ENCODE measurements at regions not wholly inside any gene's neighbourhood (a gene's known extent, or its start where the extent isn't known, plus 50 kb on each side); places are given as distances from the start of the nearest gene placed in this dataset.

DNA sequence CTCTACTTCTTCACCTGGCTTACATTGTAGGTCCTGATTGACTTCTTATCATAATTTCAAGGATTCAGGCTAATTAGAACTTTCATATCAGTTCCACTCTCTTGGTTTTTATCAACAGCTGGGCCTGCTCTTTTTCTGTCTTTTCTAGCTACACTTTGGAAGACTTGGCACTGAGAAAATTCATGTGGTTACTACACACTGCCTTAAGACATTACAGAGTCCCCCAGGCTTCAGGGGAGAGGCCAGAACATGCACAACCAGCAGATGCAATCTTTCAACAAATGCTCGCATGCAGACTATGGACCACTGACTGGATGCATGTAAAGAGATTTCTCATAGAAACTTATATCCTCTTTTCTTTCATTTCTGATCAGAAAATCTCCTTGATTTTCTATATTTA lies 423.5 kb downstream of the TUSC7 start:
- no peak for DNase-seq

- no peak for DNase-seq
Measured at GRCh38 chr3:117135207-117135606, 425.6 kb downstream of the TUSC7 start.

DNA sequence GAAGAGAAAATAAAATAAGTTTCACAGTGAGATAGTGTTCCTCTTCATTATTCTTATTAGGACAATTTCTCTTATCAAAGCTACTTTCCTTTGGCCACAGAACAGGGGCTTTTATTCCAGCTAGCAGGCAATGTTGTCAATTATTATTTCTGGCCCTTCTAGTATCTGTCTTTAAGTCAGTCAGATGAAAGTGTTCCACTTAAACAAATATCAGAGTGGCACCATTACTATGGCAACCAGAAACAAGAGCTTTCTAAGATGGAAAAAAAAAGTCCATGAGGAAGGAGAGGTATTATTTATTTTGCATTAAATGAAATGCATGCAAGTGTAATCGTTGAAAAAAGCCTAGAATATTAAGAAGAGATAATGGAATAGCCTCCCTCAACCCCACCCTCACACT lies 426.4 kb downstream of the TUSC7 start:
- DNase-seq = no peak

DNA sequence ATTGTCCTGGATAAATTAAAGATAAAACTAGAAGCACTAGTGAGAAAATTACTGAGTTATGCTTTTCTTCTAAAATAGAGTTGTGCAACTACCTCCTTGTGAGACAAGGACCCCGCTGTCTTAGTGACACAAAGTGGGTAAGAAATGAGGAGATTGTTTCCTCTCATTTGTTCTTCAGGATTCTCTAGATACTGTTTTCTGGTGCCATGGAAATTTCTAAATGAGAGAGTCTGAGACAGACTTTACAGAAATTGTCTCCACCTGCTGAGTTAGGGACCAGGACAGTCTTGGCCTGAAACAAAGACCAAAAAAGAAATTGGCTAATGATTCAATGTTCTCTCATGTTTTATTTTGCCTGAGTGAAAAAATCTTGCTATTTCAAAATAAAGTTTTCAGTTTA lies 427.5 kb downstream of the TUSC7 start:
- no peak for DNase-seq

DNA sequence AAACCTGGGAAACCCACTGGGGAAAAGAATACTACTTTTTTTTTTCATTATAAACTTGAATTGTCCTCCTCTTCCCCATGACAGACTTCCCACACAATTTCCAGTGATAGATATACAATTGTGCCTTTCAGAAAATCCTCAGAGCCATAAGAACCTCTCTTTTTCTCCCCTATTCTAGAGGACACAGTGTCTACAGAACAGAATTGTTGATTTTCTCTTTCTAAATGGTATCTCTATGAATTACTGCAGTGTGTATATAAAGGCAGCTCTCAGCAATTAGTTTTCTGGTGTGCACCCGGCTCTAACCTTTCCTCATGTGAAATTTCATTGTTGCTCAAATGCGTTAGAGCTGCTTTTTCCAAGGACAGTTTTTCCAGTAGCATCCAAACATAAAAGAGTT lies 430.1 kb downstream of the TUSC7 start:
- DNase-seq = no peak

DNA sequence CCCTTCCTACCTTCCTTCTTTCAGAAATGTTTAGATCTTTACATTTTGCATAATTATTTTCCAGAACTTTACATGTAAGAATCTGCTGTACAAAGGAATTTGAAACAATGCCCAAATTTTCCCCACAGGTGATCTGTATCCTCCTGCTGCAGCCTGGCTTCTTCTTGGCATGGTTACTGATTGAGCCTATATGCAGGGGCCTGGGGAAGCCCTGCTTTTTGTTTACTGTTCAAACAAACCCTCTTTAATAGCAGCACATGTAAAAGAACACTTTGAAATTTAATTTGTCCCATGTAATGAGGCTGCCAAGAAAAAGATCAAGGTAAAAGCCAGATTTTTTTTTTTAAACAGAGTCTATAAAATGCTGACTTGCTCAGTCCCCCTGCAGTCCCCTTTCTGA lies 432.2 kb downstream of the TUSC7 start:
- no peak for DNase-seq

DNA sequence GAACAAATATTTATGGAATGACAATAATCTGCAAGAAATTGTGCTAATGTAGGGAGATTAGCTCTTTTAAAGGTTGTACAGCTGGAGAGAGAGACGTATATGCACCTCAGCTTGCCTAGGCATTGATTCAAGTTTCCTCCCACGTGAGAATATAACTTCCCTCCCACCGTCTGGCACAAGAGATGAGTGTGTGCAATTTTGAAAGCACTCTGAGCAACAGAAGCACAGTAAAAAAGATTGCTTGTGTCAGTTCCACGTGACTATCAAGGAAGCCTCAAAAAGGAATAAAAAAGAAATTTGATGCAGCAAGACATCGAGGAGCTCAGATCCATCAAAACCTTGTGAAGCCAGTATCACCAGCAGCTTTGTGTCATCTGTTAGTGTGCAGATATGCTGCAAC lies 435.3 kb downstream of the TUSC7 start:
- no peak for DNase-seq

- no peak for DNase-seq
Measured at GRCh38 chr3:117145677-117146076, 436.1 kb downstream of the TUSC7 start.

DNA sequence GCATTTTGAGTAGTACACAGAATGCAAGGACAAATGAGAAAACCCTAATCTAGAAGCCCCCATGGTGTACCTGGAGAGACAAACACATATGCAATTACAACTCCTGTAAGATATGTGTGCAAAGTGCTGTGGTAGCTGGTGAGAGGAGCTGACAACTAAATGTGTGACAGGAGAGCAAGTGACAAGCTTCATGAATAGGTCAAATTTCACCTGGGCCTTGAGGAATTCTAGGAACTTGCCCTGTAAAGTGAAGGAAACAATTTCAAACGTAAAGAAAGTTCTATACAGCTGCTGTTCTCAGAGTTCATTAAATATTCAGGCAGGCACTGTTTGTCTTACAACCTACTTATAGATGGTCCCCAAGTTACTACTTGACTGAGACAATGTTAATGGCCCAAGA lies 437.0 kb downstream of the TUSC7 start:
- DNase-seq = no peak

DNA sequence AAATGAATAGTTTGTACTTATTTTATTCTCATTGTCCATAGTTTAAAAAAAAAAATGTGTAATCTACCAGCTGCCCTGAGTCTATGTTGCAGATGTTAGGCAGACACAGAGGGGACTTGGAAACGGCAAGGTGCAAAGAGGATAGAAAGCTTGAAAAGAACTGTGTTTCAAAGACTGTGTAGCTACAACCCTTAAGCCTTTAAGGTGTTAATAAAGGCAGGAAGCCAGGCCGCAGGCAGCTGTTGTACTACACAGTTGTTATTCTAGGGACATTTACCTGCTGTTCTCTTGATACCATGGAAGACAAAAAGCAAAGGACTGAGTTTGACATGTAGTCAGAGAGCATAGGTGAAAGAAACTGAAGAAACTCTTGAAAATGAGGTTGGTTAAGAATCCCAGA lies 440.0 kb downstream of the TUSC7 start:
- DNase-seq = no peak

DNA sequence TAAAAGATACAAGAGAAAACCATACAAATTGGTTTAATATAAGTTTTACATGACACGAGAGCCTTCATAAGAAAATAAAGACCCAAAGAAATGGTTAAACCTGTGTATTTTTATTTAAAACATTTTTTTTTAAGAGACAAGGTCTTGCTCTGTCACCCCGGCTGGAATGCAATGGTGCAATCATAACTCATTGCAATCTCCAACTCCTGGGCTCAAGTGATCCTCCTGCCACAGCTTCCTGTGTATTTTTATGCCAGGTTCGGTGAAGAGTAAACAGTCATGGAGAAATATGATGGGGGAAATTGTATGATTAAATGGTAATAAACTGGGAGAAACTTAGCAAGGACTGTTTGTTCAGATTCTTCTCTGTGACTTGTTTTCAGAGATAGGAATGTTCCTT lies 441.0 kb downstream of the TUSC7 start:
- DNase-seq = no peak

DNA sequence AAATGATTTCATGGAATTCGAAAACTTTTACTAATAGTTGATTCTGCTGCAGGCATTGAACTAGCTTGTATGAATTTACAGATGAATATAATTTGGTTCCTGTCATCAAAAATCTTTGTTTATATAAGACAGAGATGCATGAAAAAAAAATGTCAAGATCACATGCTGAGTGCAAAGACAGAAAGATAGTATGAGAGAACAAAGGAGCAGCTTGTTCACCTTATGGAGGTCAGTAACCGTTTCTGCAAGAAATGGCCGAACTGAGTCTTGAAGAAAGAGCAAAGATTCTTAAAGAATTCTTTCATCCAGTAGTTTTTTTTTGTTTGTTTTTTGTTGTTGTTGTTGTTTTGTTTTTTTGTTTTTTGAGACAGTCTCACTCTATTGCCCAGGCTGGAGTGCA lies 450.6 kb downstream of the TUSC7 start:
- DNase-seq = no peak

- DNase-seq = no peak
Measured at GRCh38 chr3:117161816-117162215, 452.2 kb downstream of the TUSC7 start.

- no peak for DNase-seq
Measured at GRCh38 chr3:117165176-117165575, 455.6 kb downstream of the TUSC7 start.

DNA sequence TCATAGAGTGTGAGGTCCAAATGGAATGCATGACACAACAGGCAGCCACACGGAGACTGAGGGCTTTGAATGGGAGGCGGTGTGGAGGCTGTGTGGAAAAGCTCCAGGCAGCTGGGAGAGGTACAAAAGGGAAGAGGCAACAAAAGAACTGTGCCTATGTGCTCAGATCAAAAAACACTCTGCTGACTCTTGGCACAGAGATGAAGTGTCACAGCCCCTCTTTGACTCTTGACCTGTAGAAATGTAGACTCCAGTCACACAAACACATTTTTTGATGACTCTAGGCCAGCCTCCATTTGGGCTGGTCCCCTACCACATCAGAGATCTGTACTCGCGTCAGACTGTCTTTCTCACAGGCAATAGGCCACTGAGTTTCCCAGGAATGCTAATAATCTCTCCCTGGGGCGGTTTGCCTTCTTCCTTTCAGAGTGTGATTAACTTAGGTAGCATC lies 456.0 kb downstream of the TUSC7 start:
- DNase-seq = no peak

- DNase-seq = no peak
Measured at GRCh38 chr3:117168896-117169295, 459.3 kb downstream of the TUSC7 start.

DNA sequence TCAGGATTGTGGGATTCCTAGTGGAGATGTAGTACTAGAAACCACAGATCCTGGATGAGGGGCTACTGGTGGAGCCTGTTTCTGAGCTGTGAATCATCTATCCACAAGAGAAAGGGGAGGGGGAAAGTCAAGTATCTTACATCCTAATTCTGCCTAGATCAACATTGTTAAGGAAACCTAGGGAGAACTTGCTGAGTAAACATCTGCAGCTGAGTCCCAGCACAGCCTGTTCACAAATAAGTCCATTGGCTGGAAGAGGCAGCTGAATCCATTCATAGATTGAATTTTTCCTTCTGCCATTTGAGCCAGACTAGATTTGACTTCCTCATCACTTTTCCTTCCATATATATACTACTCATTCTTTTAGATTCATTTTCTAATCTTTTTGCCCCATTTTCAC lies 460.5 kb downstream of the TUSC7 start:
- no peak for DNase-seq

GRCh38 chr3:117171124-117171523 lies 461.5 kb downstream of the TUSC7 start:
- DNase-seq = no peak

DNA sequence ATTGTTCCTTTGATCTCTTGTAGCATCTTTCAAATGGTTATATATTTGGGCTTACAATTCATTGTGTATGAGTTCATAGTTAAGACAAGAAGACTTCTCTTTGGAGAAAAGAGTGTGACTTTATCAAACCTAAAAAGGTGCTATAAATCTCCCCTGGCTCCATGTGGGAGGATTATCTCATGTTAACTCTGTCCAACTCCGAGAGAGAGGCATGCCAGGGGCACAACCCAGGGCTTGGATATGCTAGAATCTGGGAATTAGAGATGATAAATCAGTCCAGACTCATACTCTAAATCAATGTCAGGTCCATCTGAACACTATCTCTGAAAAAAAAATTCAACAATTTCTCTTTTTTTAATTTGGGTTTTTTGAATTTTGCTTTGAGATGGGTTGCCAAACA lies 462.8 kb downstream of the TUSC7 start:
- DNase-seq = no peak

- DNase-seq = no peak
Measured at GRCh38 chr3:117181222-117181621, 471.6 kb downstream of the TUSC7 start.

DNA sequence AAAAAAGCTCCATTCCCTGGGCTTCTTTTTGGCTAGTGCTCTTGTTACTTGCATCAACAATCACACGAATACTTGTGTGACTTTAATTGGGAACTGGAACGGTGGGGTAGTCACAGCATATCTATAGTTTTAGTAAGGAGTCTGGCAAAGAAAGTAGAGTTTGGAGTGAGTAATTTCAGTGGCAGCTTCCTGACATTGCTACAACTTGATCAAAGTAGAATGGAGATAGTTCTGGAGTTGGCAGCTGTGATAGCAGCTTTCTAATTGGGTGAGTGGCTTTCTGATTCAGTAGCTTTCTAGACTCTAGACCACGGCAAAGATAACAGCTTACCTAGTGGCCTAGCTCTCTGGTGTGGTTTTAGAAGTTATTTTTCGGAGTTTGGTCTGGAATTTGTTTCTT lies 475.0 kb downstream of the TUSC7 start:
- DNase-seq = no peak

GRCh38 chr3:117191245-117191644 lies 481.7 kb downstream of the TUSC7 start:
- no peak for DNase-seq

GRCh38 chr3:117192888-117193287 lies 483.3 kb downstream of the TUSC7 start:
- no peak for DNase-seq

DNA sequence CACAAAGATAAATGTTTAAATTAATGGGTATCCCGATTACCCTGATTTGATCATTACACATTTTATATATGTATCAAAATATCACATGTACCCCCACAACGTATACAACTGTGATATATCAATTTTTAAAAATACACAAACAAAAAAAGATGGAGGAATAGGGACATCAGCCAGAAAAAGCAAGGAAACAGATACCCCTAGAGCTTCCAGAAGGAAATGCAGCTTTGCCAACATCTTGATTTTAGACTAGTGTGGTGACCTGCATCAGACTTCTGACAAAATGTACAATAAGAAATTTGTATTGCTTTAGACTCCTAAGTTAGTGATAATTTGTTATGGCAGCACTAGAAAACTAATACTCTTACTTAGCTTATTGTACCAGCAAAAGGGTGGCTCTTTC lies 483.8 kb downstream of the TUSC7 start:
- no peak for DNase-seq

DNA sequence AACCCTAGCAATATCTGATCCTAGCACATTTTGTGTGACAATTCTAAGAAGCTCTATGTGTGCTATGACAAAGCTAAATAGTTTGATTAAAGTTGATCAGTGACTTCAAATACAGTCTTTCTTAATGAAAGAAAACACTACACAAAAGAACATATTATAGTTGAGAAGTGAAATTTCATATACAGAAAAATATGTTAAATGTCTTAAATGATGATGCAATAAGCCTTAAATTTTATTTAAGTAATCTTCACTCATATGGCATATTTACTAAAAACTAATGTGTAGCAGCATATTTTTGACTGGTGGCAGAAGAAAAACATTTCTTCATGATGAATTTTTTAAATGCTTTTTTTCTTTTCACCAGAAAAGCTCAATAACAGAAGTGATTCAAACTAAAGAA lies 485.5 kb downstream of the TUSC7 start:
- DNase-seq = no peak

DNA sequence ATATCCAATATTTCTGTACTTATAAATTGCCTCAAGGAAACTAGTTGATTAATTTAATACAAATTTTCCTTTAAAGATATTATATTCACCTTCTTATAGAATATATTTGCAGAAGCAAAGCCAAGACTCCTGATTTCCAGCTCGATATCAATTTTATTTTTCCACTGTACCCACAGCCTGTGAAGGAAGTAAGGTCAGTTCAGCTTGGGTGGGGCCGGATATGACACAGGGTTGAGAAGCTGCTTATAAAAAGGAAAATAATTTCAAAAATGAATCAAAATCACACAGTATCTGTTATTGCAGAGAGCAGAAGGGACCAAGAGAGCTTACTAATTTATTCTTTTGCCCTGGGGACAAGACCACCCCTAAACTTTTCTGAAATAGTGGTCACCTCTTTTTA lies 491.4 kb downstream of the TUSC7 start:
- DNase-seq = no peak
